IMR-90 (cell line): ENCODE measurements at regions not wholly inside any gene's neighbourhood (a gene's known extent, or its start where the extent isn't known, plus 50 kb on each side); places are given as distances from the start of the nearest gene placed in this dataset.
A peak's percentile ranks its signal among the peaks of the same experiment; 100 is the strongest.

ENCODE experiments used
- ATAC-seq: fragments of 200-7000 bp; cut with Tn5 transposase; 2 replicates; pipeline ENCODE4 v1.9.1; 2020; ENCODE audit warnings: low read depth, mild to moderate bottlenecking, moderate library complexity
- BruUV-seq: library from RNA; stranded (reverse); fragments of 400-500 nt; replicated peaks from 2 replicates; lab custom pipeline; 2021; lab: Mats Ljungman, UMichigan
- CTCF ChIA-PET: fragments of 300-600 bp; formaldehyde crosslinking; extraction: SDS; loops from one replicate; lab custom pipeline; 2021; ENCODE audit warnings: antibody characterized with exemption; lab: Yijun Ruan, JAX
- POLR2A ChIA-PET: fragments of 300-600 bp; sonication (Branson Sonifier 250); formaldehyde crosslinking; loops from one replicate; lab custom pipeline; 2022; ENCODE audit warnings: antibody characterized with exemption; ENCODE audit not compliant: unreplicated experiment; lab: Charles Lee
- DNase-seq: peaks from one replicate; pipeline ENCODE4 v3.0.0; 2013
- H2AFZ ChIP-seq: replicated peaks from 2 replicates; pipeline ENCODE3; 2013; ENCODE audit warnings: low read length, mild to moderate bottlenecking; ENCODE audit not compliant: poor library complexity
- H2AK5ac ChIP-seq: 2 replicates; pipeline ENCODE4 v1.6.1; 2013; ENCODE audit warnings: low read depth, low read length, inconsistent platforms
- H2AK9ac ChIP-seq: replicated peaks from 2 replicates; pipeline ENCODE3; 2013; ENCODE audit warnings: mild to moderate bottlenecking, low read depth, low read length, moderate library complexity; ENCODE audit not compliant: poor library complexity
- H2BK120ac ChIP-seq: 2 replicates; pipeline ENCODE4 v1.6.1; 2013; ENCODE audit warnings: low read depth, low read length, inconsistent platforms
- H2BK15ac ChIP-seq: 3 replicates; pipeline ENCODE4 v1.6.1; 2013; ENCODE audit warnings: low read depth, low read length, inconsistent platforms
- H2BK20ac ChIP-seq: 2 replicates; pipeline ENCODE4 v1.6.1; 2013; ENCODE audit warnings: low read depth, mild to moderate bottlenecking, inconsistent platforms, low read length, moderate library complexity
- H2BK5ac ChIP-seq: 2 replicates; pipeline ENCODE4 v1.6.1; 2013; ENCODE audit warnings: mild to moderate bottlenecking, low read depth, low read length, inconsistent platforms; ENCODE audit not compliant: poor library complexity, severe bottlenecking
- H3K14ac ChIP-seq: replicated peaks from 2 replicates; pipeline ENCODE4 v1.6.1; 2013; ENCODE audit warnings: low read depth, low read length, inconsistent platforms
- H3K18ac ChIP-seq: 2 replicates; pipeline ENCODE4 v1.6.1; 2013; ENCODE audit warnings: low read depth, low read length, control low read depth
- H3K23ac ChIP-seq: 2 replicates; pipeline ENCODE4 v1.6.1; 2013; ENCODE audit warnings: low read depth, low read length, inconsistent platforms
- H3K27ac ChIP-seq: 2 replicates; pipeline ENCODE4 v1.5.1; 2013; ENCODE audit warnings: mild to moderate bottlenecking, control low read depth, low read length; ENCODE audit not compliant: insufficient read depth
- H3K27me3 ChIP-seq: 2 replicates; pipeline ENCODE4 v1.6.1; 2013; ENCODE audit warnings: low read length; ENCODE audit not compliant: control insufficient read depth, insufficient read depth
- H3K36me3 ChIP-seq: 2 replicates; pipeline ENCODE4 v1.6.1; 2013; ENCODE audit warnings: low read length, mixed read lengths; ENCODE audit not compliant: control insufficient read depth, insufficient read depth
- H3K4ac ChIP-seq: 2 replicates; pipeline ENCODE4 v1.6.1; 2013; ENCODE audit warnings: low read depth, low read length, inconsistent platforms
- H3K4me1 ChIP-seq: 2 replicates; pipeline ENCODE4 v1.6.1; 2013; ENCODE audit warnings: low read length, mixed read lengths; ENCODE audit not compliant: control insufficient read depth, insufficient read depth
- H3K4me2 ChIP-seq: 2 replicates; pipeline ENCODE4 v1.6.1; 2013; ENCODE audit warnings: low read depth, mild to moderate bottlenecking, control low read depth, low read length, moderate library complexity
- H3K4me3 ChIP-seq: 2 replicates; pipeline ENCODE4 v1.5.1; 2013; ENCODE audit warnings: low read depth, mild to moderate bottlenecking, control low read depth, low read length, moderate library complexity; ENCODE audit not compliant: insufficient read depth
- H3K56ac ChIP-seq: 2 replicates; pipeline ENCODE4 v1.6.1; 2013; ENCODE audit warnings: low read length, inconsistent platforms; ENCODE audit not compliant: insufficient read depth; ENCODE audit errors: extremely low read depth
- H3K79me1 ChIP-seq, 2 experiments: 2 replicates each; pipeline ENCODE4 v1.6.1; 2013; ENCODE audit warnings: low read length in 2 of 2, inconsistent platforms in 1 of 2, low read depth in 1 of 2
- H3K9ac ChIP-seq: 2 replicates; pipeline ENCODE4 v1.6.1; 2013; ENCODE audit warnings: low read depth, low read length, control low read depth
- H3K9me1 ChIP-seq: 2 replicates; pipeline ENCODE4 v1.6.1; 2013; ENCODE audit warnings: low read length, inconsistent platforms; ENCODE audit not compliant: insufficient read depth
- H3K9me3 ChIP-seq: 2 replicates; pipeline ENCODE4 v1.6.1; 2013; ENCODE audit warnings: low read length; ENCODE audit not compliant: control insufficient read depth, insufficient read depth
- H4K20me1 ChIP-seq: 2 replicates; pipeline ENCODE4 v1.6.1; 2013; ENCODE audit warnings: low read length, inconsistent platforms; ENCODE audit not compliant: insufficient read depth
- H4K5ac ChIP-seq: 2 replicates; pipeline ENCODE4 v1.6.1; 2013; ENCODE audit warnings: mild to moderate bottlenecking, low read depth, low read length, control low read depth
- H4K8ac ChIP-seq, 2 experiments: 2 replicates each; pipeline ENCODE4 v1.6.1; 2013; ENCODE audit warnings: low read depth in 2 of 2, low read length in 2 of 2, control low read depth in 1 of 2, inconsistent platforms in 1 of 2
- H4K91ac ChIP-seq: 2 replicates; pipeline ENCODE4 v1.6.1; 2013; ENCODE audit warnings: low read depth, low read length, inconsistent platforms; ENCODE audit not compliant: insufficient read depth
- CEBPB ChIP-seq: IDR thresholded peaks from 2 replicates; pipeline ENCODE4 v1.6.1; 2012; ENCODE audit warnings: low read depth, low read length, improper control_type of control experiment
- FOS ChIP-seq: fragments of 150-350 bp; IDR thresholded peaks from 2 replicates; pipeline ENCODE4 v1.6.1; 2016; ENCODE audit warnings: low read depth, low read length
- MAFK ChIP-seq: IDR thresholded peaks from 2 replicates; pipeline ENCODE4 v1.6.1; 2012; ENCODE audit warnings: low read depth, low read length, improper control_type of control experiment
- MXI1 ChIP-seq: IDR thresholded peaks from 2 replicates; pipeline ENCODE4 v1.6.1; 2012; ENCODE audit warnings: low read depth, mild to moderate bottlenecking, low read length, moderate library complexity, borderline replicate concordance
- RCOR1 ChIP-seq: IDR thresholded peaks from 2 replicates; pipeline ENCODE4 v1.6.1; 2012; ENCODE audit warnings: mild to moderate bottlenecking, low read length, improper control_type of control experiment; ENCODE audit not compliant: insufficient replicate concordance
- RFX5 ChIP-seq: IDR thresholded peaks from 2 replicates; pipeline ENCODE4 v1.8.0; 2012; ENCODE audit warnings: low read depth, mild to moderate bottlenecking, low read length, moderate library complexity
- SMC3 ChIP-seq: fragments of 150-350 bp; IDR thresholded peaks from 2 replicates; pipeline ENCODE4 v1.6.1; 2016; ENCODE audit warnings: low read depth, mild to moderate bottlenecking, antibody characterized with exemption, low read length, moderate library complexity
- WGBS, 2 experiments: methylation state at CpG; one replicate each; pipeline versions ENCODE4 v1.1.5 to v1.1.7; 2013; ENCODE audit warnings: missing lambda C conversion rate in 2 of 2; ENCODE audit not compliant: insufficient read length in 1 of 2; ENCODE audit errors: extremely low coverage in 2 of 2; 5-methylcytosine and 5-hydroxymethylcytosine counted together
- dilution Hi-C: fragments of 300-500 bp; cut with HindIII; formaldehyde crosslinking; loops from one replicate; pipeline ENCODE4 v1.14.3; 2018; ENCODE audit warnings: low sequenced_read_pairs; ENCODE audit not compliant: unreplicated experiment
- in situ Hi-C: fragments of 300-500 bp; cut with MboI; formaldehyde crosslinking; loops from 3 replicates; pipeline ENCODE4 v1.14.3; 2019; ENCODE audit warnings: low sequenced_read_pairs, inconsistent platforms, mixed read lengths
- intact Hi-C: fragments of 100-400 bp; cut with micrococcal nuclease; formaldehyde crosslinking; loops from 2 replicates; pipeline ENCODE4 v1.10.0; 2022

DNA sequence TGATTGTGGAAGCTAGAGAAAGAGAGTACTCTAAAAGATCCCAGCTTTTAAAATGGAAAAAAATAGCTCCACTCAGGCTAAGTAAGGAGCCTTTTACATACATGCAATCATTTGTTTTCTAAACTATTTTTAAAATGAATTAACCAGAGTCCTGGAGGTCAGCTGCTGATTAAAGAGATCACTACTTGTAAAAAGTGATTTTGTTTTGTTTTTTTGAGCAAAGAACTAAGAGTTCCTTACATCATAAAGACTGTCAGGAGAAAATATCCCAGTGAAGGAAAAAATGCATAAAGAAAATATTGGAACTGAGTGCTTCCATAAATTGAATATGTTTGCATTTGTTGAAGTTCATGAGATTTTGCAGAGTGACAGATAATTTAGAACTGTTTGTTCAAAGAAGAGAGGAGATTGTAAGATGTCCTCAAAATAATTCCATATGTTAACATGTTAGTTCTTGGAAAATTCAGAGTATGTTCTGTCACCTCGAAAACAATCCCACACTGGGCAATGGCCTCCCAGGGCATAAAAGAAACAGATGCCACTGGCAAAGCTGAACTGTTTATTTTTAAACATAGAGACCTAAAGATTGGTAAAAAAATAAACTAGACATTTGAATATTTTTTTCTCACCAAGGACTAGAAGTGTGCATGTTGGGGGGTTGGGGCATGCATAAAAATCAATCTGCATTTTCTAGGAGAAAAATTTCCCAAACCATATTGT is 264.7 kb downstream of the NPR3 start:
- Histone ChIP-seq H3K4me2 (no peak overlapping the region), H3K4ac (no peak overlapping the region), H4K5ac (no peak overlapping the region), H2BK15ac (no peak overlapping the region), H2AK9ac (no peak overlapping the region), H3K36me3 (no peaks in the 10 kb centered on the region), H3K27me3 (no peaks in the 10 kb centered on the region), H2AFZ (no peak overlapping the region), H3K9me1 (no peaks in the 10 kb centered on the region; the same call in 1 of the 2 replicates), H3K56ac (no peak overlapping the region), H3K4me1 (peaks cover 2% of the 10 kb centered on the region; the same call in 1 of the 2 replicates), H3K14ac (no peak overlapping the region), H3K9ac (no peak overlapping the region), H3K9me3 (no peaks in the 10 kb centered on the region), H2BK120ac (no peak overlapping the region), H4K8ac (no peak overlapping the region), H3K18ac (peak overlapping the region; percentile 29; the same call in 1 of the 2 replicates), H4K20me1 (no peaks in the 10 kb centered on the region), H2AK5ac (no peak overlapping the region), H3K27ac (no peak overlapping the region), H2BK5ac (no peak overlapping the region), H3K4me3 (no peak overlapping the region), H3K79me1 (no peaks in the 10 kb centered on the region), H3K23ac (no peak overlapping the region), H2BK20ac (no peak overlapping the region), H4K91ac (no peak overlapping the region)
- in situ Hi-C loops (no loop called here), intact Hi-C loops (no loop called here), dilution Hi-C loops (no loop called here)
- ATAC-seq (no peak), DNase-seq (no peak)
- BruUV-seq: no TSS peak
- CTCF ChIA-PET: interaction anchor here (0.6 kb wide), 2 partner anchors 46 to 84 kb away, joined by 3 read pairs; no protein-coding TSS in a partner anchor
- TF ChIP-seq SMC3: no peak
- TF ChIP-seq RCOR1: no peak
- no peak for TF ChIP-seq CEBPB
- no peak for TF ChIP-seq FOS
- TF ChIP-seq RFX5: no peak
- TF ChIP-seq MXI1: no peak
- TF ChIP-seq MAFK: no peak
- POLR2A ChIA-PET: no interaction called here
- no CpG with 5 or more reads among the region's 1 CpG for WGBS, 2 experiments
